ENCODE measurements at regions not wholly inside any gene's neighbourhood (a gene's known extent, or its start where the extent isn't known, plus 50 kb on each side); places are given as distances from the start of the nearest gene placed in this dataset.

DNA sequence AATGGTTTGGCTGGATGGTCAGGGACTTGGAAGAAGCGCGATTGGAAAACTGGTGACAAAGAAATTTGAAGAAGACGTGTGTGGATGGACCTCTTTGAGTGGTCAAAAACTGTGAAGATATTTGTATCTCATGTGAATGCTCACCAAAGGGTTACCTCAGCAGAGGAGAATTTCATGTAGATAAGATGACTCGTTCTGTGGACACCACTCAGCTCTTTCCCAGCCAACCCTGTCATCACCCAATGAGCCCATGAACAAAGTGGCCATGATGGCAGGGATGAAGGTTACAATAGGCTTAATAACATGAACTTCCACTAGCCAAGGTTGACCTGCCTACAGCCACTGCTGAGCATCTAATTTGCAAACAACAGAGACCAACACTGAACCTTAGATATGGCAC, 248.3 kb downstream of the KCNE4 start (continued):
- TF ChIP-seq, protein P1, sequence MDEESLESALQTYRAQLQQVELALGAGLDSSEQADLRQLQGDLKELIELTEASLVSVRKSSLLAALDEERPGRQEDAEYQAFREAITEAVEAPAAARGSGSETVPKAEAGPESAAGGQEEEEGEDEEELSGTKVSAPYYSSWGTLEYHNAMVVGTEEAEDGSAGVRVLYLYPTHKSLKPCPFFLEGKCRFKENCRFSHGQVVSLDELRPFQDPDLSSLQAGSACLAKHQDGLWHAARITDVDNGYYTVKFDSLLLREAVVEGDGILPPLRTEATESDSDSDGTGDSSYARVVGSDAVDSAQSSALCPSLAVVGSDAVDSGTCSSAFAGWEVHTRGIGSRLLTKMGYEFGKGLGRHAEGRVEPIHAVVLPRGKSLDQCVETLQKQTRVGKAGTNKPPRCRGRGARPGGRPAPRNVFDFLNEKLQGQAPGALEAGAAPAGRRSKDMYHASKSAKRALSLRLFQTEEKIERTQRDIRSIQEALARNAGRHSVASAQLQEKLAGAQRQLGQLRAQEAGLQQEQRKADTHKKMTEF (CRISPR knock-in tag; IDR thresholded peaks at IDR 0.05): no peak
- TF ChIP-seq, protein P2, sequence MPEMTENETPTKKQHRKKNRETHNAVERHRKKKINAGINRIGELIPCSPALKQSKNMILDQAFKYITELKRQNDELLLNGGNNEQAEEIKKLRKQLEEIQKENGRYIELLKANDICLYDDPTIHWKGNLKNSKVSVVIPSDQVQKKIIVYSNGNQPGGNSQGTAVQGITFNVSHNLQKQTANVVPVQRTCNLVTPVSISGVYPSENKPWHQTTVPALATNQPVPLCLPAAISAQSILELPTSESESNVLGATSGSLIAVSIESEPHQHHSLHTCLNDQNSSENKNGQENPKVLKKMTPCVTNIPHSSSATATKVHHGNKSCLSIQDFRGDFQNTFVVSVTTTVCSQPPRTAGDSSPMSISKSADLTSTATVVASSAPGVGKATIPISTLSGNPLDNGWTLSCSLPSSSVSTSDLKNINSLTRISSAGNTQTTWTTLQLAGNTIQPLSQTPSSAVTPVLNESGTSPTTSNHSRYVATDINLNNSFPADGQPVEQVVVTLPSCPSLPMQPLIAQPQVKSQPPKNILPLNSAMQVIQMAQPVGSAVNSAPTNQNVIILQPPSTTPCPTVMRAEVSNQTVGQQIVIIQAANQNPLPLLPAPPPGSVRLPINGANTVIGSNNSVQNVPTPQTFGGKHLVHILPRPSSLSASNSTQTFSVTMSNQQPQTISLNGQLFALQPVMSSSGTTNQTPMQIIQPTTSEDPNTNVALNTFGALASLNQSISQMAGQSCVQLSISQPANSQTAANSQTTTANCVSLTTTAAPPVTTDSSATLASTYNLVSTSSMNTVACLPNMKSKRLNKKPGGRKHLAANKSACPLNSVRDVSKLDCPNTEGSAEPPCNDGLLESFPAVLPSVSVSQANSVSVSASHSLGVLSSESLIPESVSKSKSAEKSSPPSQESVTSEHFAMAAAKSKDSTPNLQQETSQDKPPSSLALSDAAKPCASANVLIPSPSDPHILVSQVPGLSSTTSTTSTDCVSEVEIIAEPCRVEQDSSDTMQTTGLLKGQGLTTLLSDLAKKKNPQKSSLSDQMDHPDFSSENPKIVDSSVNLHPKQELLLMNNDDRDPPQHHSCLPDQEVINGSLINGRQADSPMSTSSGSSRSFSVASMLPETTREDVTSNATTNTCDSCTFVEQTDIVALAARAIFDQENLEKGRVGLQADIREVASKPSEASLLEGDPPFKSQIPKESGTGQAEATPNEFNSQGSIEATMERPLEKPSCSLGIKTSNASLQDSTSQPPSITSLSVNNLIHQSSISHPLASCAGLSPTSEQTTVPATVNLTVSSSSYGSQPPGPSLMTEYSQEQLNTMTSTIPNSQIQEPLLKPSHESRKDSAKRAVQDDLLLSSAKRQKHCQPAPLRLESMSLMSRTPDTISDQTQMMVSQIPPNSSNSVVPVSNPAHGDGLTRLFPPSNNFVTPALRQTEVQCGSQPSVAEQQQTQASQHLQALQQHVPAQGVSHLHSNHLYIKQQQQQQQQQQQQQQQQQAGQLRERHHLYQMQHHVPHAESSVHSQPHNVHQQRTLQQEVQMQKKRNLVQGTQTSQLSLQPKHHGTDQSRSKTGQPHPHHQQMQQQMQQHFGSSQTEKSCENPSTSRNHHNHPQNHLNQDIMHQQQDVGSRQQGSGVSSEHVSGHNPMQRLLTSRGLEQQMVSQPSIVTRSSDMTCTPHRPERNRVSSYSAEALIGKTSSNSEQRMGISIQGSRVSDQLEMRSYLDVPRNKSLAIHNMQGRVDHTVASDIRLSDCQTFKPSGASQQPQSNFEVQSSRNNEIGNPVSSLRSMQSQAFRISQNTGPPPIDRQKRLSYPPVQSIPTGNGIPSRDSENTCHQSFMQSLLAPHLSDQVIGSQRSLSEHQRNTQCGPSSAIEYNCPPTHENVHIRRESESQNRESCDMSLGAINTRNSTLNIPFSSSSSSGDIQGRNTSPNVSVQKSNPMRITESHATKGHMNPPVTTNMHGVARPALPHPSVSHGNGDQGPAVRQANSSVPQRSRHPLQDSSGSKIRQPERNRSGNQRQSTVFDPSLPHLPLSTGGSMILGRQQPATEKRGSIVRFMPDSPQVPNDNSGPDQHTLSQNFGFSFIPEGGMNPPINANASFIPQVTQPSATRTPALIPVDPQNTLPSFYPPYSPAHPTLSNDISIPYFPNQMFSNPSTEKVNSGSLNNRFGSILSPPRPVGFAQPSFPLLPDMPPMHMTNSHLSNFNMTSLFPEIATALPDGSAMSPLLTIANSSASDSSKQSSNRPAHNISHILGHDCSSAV (CRISPR knock-in tag; IDR thresholded peaks at IDR 0.05; ENCODE audit: borderline replicate concordance): no peak
- TF ChIP-seq, protein P3, sequence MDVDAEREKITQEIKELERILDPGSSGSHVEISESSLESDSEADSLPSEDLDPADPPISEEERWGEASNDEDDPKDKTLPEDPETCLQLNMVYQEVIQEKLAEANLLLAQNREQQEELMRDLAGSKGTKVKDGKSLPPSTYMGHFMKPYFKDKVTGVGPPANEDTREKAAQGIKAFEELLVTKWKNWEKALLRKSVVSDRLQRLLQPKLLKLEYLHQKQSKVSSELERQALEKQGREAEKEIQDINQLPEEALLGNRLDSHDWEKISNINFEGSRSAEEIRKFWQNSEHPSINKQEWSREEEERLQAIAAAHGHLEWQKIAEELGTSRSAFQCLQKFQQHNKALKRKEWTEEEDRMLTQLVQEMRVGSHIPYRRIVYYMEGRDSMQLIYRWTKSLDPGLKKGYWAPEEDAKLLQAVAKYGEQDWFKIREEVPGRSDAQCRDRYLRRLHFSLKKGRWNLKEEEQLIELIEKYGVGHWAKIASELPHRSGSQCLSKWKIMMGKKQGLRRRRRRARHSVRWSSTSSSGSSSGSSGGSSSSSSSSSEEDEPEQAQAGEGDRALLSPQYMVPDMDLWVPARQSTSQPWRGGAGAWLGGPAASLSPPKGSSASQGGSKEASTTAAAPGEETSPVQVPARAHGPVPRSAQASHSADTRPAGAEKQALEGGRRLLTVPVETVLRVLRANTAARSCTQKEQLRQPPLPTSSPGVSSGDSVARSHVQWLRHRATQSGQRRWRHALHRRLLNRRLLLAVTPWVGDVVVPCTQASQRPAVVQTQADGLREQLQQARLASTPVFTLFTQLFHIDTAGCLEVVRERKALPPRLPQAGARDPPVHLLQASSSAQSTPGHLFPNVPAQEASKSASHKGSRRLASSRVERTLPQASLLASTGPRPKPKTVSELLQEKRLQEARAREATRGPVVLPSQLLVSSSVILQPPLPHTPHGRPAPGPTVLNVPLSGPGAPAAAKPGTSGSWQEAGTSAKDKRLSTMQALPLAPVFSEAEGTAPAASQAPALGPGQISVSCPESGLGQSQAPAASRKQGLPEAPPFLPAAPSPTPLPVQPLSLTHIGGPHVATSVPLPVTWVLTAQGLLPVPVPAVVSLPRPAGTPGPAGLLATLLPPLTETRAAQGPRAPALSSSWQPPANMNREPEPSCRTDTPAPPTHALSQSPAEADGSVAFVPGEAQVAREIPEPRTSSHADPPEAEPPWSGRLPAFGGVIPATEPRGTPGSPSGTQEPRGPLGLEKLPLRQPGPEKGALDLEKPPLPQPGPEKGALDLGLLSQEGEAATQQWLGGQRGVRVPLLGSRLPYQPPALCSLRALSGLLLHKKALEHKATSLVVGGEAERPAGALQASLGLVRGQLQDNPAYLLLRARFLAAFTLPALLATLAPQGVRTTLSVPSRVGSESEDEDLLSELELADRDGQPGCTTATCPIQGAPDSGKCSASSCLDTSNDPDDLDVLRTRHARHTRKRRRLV (CRISPR knock-in tag; IDR thresholded peaks at IDR 0.05): no peak
- TF ChIP-seq KAT2B (IDR thresholded peaks at IDR 0.05; ENCODE audit: borderline replicate concordance, low read depth, low read length) (no peak), ZSCAN20 (CRISPR knock-in tag; IDR thresholded peaks at IDR 0.05; ENCODE audit: borderline replicate concordance) (no peak), RCOR2 (CRISPR knock-in tag; IDR thresholded peaks at IDR 0.05) (no peak), KLF11 (CRISPR knock-in tag; IDR thresholded peaks at IDR 0.05) (no peak)
- TF ChIP-seq, protein P4, sequence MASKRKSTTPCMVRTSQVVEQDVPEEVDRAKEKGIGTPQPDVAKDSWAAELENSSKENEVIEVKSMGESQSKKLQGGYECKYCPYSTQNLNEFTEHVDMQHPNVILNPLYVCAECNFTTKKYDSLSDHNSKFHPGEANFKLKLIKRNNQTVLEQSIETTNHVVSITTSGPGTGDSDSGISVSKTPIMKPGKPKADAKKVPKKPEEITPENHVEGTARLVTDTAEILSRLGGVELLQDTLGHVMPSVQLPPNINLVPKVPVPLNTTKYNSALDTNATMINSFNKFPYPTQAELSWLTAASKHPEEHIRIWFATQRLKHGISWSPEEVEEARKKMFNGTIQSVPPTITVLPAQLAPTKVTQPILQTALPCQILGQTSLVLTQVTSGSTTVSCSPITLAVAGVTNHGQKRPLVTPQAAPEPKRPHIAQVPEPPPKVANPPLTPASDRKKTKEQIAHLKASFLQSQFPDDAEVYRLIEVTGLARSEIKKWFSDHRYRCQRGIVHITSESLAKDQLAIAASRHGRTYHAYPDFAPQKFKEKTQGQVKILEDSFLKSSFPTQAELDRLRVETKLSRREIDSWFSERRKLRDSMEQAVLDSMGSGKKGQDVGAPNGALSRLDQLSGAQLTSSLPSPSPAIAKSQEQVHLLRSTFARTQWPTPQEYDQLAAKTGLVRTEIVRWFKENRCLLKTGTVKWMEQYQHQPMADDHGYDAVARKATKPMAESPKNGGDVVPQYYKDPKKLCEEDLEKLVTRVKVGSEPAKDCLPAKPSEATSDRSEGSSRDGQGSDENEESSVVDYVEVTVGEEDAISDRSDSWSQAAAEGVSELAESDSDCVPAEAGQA (IDR thresholded peaks at IDR 0.05; ENCODE audit: low read depth): no peak
- TF ChIP-seq, protein P4 (CRISPR knock-in tag; IDR thresholded peaks at IDR 0.05; ENCODE audit: borderline replicate concordance): no peak

Measured in HepG2 (cell line).